Naive thymus-derived CD8-positive, alpha-beta T cell (primary cell): ENCODE measurements at regions not wholly inside any gene's neighbourhood (a gene's known extent, or its start where the extent isn't known, plus 50 kb on each side); places are given as distances from the start of the nearest gene placed in this dataset.

Source experiments
- ATAC-seq, 2 donors: fragments of 150-1000 bp; cut with Tn5 transposase in 1 of 2; sonication (Bioruptor Pico), chemical (Tn5 transposase) in 1 of 2; 1 replicate in 1 of 2; 2 replicates in 1 of 2; pipeline ENCODE4 v1.10.0; 2021; ENCODE audit warnings: mild to moderate bottlenecking in 2 of 2, moderate library complexity in 2 of 2
- POLR2A ChIA-PET: fragments of 350-600 bp; sonication (Branson Sonifier 250); formaldehyde crosslinking; loops from one replicate; lab custom pipeline; 2021; ENCODE audit warnings: antibody characterized with exemption; lab: Charles Lee
- DNase-seq, 10 donors: peaks; one replicate each; pipeline versions ENCODE4 v3.0.0 to v3.0.0-alpha.2; 2020 to 2022
- H3K27ac Mint-ChIP-seq, 10 donors: one replicate each; pipeline ENCODE4 v1.8.0; 2020 to 2022; ENCODE audit warnings: mild to moderate bottlenecking in 10 of 10, mixed read lengths in 10 of 10, moderate library complexity in 4 of 10, inconsistent platforms in 1 of 10
- H3K27me3 Mint-ChIP-seq, 5 donors: one replicate each; pipeline ENCODE4 v1.8.0; 2021 to 2022; ENCODE audit warnings: mixed read lengths in 5 of 5
- H3K36me3 Mint-ChIP-seq, 3 donors: one replicate each; pipeline ENCODE4 v1.8.0; 2020 to 2022; ENCODE audit warnings: mixed read lengths in 3 of 3, mild to moderate bottlenecking in 2 of 3, inconsistent platforms in 1 of 3
- H3K4me1 Mint-ChIP-seq, 4 donors: one replicate each; pipeline ENCODE4 v1.8.0; 2021 to 2022; ENCODE audit warnings: mixed read lengths in 4 of 4
- H3K4me3 Mint-ChIP-seq, 10 donors: one replicate each; pipeline ENCODE4 v1.8.0; 2020 to 2022; ENCODE audit warnings: mild to moderate bottlenecking in 10 of 10, mixed read lengths in 10 of 10, moderate library complexity in 6 of 10, inconsistent platforms in 1 of 10
- H3K9me3 Mint-ChIP-seq, 9 donors: one replicate each; pipeline ENCODE4 v1.8.0; 2020 to 2022; ENCODE audit warnings: mixed read lengths in 9 of 9, mild to moderate bottlenecking in 3 of 9, inconsistent platforms in 1 of 9, moderate library complexity in 1 of 9

DNA sequence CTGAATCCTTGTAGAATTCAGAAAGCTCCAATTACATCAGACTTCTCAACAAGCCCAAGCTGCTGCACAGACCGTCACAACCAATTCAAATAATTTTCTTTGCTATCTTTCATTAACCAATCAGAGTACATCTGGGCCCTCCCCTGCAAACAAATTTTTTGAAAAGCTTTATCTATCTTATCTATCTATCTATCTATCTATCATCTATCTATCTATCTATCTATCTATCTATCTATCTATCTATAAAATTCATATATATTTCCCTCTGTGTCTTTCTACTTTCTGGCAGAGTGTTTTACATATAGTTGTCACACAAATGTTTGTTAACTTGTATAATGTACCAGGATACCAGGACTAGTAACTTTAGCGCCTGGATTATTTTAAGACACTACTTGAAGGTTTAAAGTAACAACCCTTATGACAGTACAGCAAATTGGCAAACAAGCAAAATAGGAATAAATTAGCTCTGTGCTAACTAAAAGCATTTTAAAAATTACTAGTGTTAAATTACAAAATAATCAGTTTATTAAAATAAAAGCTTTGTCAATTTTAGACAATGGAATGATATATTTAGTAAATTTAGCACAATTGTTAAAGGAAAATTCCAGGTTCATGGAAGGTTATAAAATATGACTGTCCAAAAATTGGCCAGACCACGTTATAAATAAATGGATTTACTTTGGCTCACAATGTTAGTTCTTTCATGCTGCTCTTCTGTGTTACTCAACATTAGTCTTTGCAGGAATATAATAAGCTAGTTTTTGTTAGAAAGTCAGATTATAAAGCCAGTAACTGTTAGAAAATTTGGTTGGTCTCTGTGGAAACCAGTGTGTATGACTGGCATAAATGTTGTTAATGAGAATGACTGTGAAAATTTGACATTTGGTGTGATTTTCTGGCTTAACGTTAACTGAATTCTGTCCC is 138.6 kb downstream of the SUCNR1 start:
- H3K27me3 Mint-ChIP-seq: peaks cover 0 to 1% (median 0%) of the 10 kb centered on the region in 5 donors
- H3K9me3 Mint-ChIP-seq: no peaks in the 10 kb centered on the region
- POLR2A ChIA-PET: no interaction called here
- H3K4me3 Mint-ChIP-seq: no peak overlapping the region
- no peaks in the 10 kb centered on the region for H3K36me3 Mint-ChIP-seq
- no peaks in the 10 kb centered on the region for H3K4me1 Mint-ChIP-seq
- H3K27ac Mint-ChIP-seq: no peak overlapping the region
- no peak for DNase-seq
- ATAC-seq: no peak

DNA sequence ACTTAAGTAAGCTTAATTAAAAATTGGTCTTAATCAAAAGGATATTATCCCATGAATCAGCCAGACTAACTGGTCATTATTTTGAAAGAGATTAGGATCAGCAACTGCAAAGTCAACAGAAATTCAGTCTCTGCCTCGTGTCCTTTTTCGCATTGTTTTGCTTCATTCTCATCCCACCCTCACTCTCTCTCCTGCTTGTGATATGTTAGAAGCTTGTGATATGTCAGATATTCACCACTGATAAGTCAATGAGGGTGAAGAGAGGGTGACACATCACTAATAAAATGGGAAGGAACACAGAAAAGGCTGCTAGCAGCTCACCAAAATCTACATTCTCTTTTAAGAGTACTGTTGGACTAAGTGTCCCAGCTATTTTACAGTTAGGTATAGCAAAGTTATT is 146.1 kb downstream of the SUCNR1 start:
- no peak for ATAC-seq
- Mint-ChIP-seq H3K27me3 (peaks cover 0 to 16% (median 4%) of the 10 kb centered on the region in 5 donors), H3K36me3 (peaks cover 0 to 2% (median 0%) of the 10 kb centered on the region in 3 donors), H3K9me3 (no peaks in the 10 kb centered on the region), H3K4me1 (no peaks in the 10 kb centered on the region), H3K4me3 (no peak overlapping the region), H3K27ac (no peak overlapping the region)
- POLR2A ChIA-PET: no interaction called here
- DNase-seq: no peak

DNA sequence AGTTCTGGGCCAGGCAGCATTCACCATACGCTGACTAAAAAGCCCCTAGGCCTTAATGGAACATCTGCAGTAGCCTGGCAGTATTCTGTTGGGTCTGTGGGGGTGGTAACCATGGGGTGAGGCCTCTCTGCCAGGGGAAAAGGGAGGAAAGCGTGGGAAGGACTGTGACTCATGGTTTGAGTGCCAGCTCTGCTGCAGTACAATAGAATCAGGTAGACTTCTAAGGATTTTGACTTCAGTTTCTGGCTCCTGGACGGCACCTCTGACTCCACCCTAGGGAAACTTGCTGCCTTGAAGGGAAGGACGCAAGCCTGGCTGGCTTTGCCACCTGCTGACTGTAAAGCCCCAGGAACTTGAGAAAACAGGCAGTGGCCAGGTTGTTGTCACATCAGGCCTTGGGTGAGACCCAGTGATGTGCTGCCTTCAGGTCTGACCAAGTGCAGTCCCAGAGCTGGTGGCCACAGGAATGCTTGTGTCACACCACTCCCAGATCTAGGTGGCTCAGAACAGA is 148.6 kb downstream of the SUCNR1 start:
- Mint-ChIP-seq H3K9me3 (no peaks in the 10 kb centered on the region), H3K4me3 (no peak overlapping the region), H3K27ac (no peak overlapping the region), H3K36me3 (peaks cover 0 to 2% (median 0%) of the 10 kb centered on the region in 3 donors), H3K4me1 (no peaks in the 10 kb centered on the region), H3K27me3 (peaks cover 0 to 16% (median 6%) of the 10 kb centered on the region in 5 donors)
- POLR2A ChIA-PET: no interaction called here
- DNase-seq: no peak
- ATAC-seq: no peak

GRCh38 chr3:152026033-152026556 is 152.7 kb downstream of the SUCNR1 start:
- no peaks in the 10 kb centered on the region for H3K4me1 Mint-ChIP-seq
- peaks cover 0 to 2% (median 0%) of the 10 kb centered on the region in 3 donors for H3K36me3 Mint-ChIP-seq
- no peak overlapping the region for H3K27ac Mint-ChIP-seq
- ATAC-seq (no peak), DNase-seq (peak in 1 of 10 donors; percentile 1)
- H3K4me3 Mint-ChIP-seq: no peak overlapping the region
- H3K9me3 Mint-ChIP-seq: no peaks in the 10 kb centered on the region
- H3K27me3 Mint-ChIP-seq: peaks cover 0 to 16% (median 3%) of the 10 kb centered on the region in 5 donors
- POLR2A ChIA-PET: no interaction called here

- H3K9me3 Mint-ChIP-seq: peaks cover 0 to 21% (median 8%) of the 10 kb centered on the region in 9 donors
- no peak for DNase-seq
- no peak overlapping the region for H3K27ac Mint-ChIP-seq
- H3K36me3 Mint-ChIP-seq: peaks cover 0 to 9% (median 0%) of the 10 kb centered on the region in 3 donors
- ATAC-seq: no peak
- peaks cover 0 to 1% (median 0%) of the 10 kb centered on the region in 5 donors for H3K27me3 Mint-ChIP-seq
- no peak overlapping the region for H3K4me3 Mint-ChIP-seq
- POLR2A ChIA-PET: no interaction called here
- no peaks in the 10 kb centered on the region for H3K4me1 Mint-ChIP-seq
These were observed 156.9 kb downstream of the SUCNR1 start for GRCh38 chr3:152030320-152030719.

GRCh38 chr3:152031321-152031720 is 157.9 kb downstream of the SUCNR1 start:
- no peaks in the 10 kb centered on the region for H3K4me1 Mint-ChIP-seq
- H3K4me3 Mint-ChIP-seq: no peak overlapping the region

DNA sequence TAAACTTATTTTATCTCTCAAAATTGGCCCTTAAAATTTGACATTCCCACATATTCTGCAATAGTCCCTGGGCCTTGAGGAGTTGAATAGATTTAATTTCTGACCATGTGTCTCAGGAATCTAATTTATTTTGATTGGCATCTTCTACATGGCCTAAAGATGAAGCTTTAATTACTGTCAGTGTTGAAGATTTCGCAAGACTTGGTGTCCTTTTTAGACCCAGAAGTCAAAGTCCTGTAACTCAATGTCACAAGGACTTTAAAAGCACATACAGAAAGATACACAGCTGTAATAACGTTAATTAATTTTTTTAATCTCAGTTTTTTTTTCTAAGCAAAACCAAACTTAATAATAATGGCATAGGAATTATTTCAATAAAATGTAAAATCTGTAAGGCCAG is 163.9 kb downstream of the SUCNR1 start:
- H3K4me1 Mint-ChIP-seq: no peaks in the 10 kb centered on the region
- H3K36me3 Mint-ChIP-seq: peaks cover 0 to 15% (median 0%) of the 10 kb centered on the region in 3 donors
- H3K9me3 Mint-ChIP-seq: peaks cover 0 to 52% (median 10%) of the 10 kb centered on the region in 9 donors
- peaks cover 0 to 4% (median 0%) of the 10 kb centered on the region in 5 donors for H3K27me3 Mint-ChIP-seq
- DNase-seq (no peak), ATAC-seq (no peak)
- H3K4me3 Mint-ChIP-seq: no peak overlapping the region
- POLR2A ChIA-PET: no interaction called here
- no peak overlapping the region for H3K27ac Mint-ChIP-seq

More at GRCh38 chr3:152031321-152031720, 157.9 kb downstream of the SUCNR1 start:
- POLR2A ChIA-PET: interaction anchor here (0.6 kb wide), 1 partner anchor 435 kb away, joined by 4 read pairs; no protein-coding TSS in a partner anchor
- Mint-ChIP-seq H3K9me3 (peaks cover 0 to 31% (median 8%) of the 10 kb centered on the region in 9 donors), H3K36me3 (peaks cover 0 to 11% (median 0%) of the 10 kb centered on the region in 3 donors), H3K27me3 (peaks cover 0 to 1% (median 0%) of the 10 kb centered on the region in 5 donors), H3K27ac (no peak overlapping the region)
- ATAC-seq (no peak), DNase-seq (no peak)

DNA sequence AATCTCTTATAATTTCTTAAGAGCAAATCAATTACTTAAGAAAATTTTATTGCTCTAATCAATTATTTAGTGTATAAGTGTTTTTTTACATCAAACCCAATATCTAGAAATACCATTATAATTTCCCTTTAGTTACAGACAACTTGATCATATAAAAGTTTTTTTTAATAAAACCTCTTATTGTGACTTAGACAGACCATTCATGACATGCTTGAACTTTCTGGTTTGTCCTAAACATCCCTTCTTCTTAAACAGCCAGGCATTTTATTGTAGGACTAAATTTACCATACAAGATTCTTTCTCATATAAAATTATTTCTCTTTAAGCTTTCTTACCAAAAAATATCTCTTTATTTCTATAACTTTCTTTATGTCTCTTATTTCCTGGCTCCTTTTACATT is 164.5 kb downstream of the SUCNR1 start:
- no peak overlapping the region for H3K4me3 Mint-ChIP-seq
- H3K27me3 Mint-ChIP-seq: peaks cover 0 to 4% (median 0%) of the 10 kb centered on the region in 5 donors
- peaks cover 0 to 51% (median 10%) of the 10 kb centered on the region in 9 donors for H3K9me3 Mint-ChIP-seq
- H3K27ac Mint-ChIP-seq: no peak overlapping the region
- H3K36me3 Mint-ChIP-seq: peaks cover 0 to 15% (median 0%) of the 10 kb centered on the region in 3 donors
- no peaks in the 10 kb centered on the region for H3K4me1 Mint-ChIP-seq
- no peak for DNase-seq
- POLR2A ChIA-PET: no interaction called here
- ATAC-seq: no peak

- Mint-ChIP-seq H3K9me3 (peaks cover 0 to 46% (median 10%) of the 10 kb centered on the region in 9 donors), H3K27ac (no peak overlapping the region), H3K27me3 (peaks cover 0 to 4% (median 0%) of the 10 kb centered on the region in 5 donors), H3K36me3 (peaks cover 0 to 15% (median 0%) of the 10 kb centered on the region in 3 donors), H3K4me3 (no peak overlapping the region), H3K4me1 (no peaks in the 10 kb centered on the region)
- POLR2A ChIA-PET: no interaction called here
- ATAC-seq (no peak), DNase-seq (no peak)
These were observed 165.0 kb downstream of the SUCNR1 start for GRCh38 chr3:152038490-152038889.

DNA sequence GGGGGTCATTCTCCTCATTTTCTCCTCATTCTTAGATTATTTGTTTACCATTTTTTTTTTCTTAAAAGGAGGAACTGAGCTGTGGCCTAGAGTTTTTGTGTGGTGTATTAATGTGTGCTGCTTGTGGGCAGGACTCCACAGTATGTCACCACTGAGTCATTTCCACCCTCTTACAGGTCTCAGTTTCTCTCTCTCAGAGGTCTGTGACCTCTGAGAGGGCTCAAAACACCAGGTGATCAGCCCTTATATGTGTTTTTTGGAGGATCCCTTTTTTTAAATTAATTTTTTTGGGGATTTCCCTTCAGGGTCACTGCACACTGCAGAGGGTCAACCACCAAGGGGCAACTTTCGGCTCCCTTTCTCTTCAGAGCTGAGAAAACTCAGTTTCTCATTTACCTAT is 166.4 kb downstream of the SUCNR1 start:
- Mint-ChIP-seq H3K9me3 (peaks cover 0 to 35% (median 9%) of the 10 kb centered on the region in 9 donors), H3K4me1 (no peaks in the 10 kb centered on the region), H3K36me3 (peaks cover 0 to 11% (median 0%) of the 10 kb centered on the region in 3 donors), H3K27ac (no peak overlapping the region), H3K27me3 (peaks cover 0 to 4% (median 3%) of the 10 kb centered on the region in 5 donors), H3K4me3 (no peak overlapping the region)
- DNase-seq (no peak), ATAC-seq (no peak)
- POLR2A ChIA-PET: no interaction called here

- Mint-ChIP-seq H3K4me1 (no peaks in the 10 kb centered on the region), H3K27me3 (peaks cover 0 to 4% (median 3%) of the 10 kb centered on the region in 5 donors), H3K9me3 (peaks cover 0 to 31% (median 5%) of the 10 kb centered on the region in 9 donors), H3K36me3 (peaks cover 0 to 6% (median 0%) of the 10 kb centered on the region in 3 donors), H3K4me3 (no peak overlapping the region), H3K27ac (no peak overlapping the region)
- ATAC-seq (no peak), DNase-seq (no peak)
- POLR2A ChIA-PET: no interaction called here
These were observed 166.9 kb downstream of the SUCNR1 start for GRCh38 chr3:152040319-152040718.

- no peak overlapping the region for H3K4me3 Mint-ChIP-seq
- no peaks in the 10 kb centered on the region for H3K4me1 Mint-ChIP-seq
- no peak for ATAC-seq
- peaks cover 0 to 4% (median 3%) of the 10 kb centered on the region in 5 donors for H3K27me3 Mint-ChIP-seq
- H3K27ac Mint-ChIP-seq: no peak overlapping the region
- POLR2A ChIA-PET: no interaction called here
- no peak for DNase-seq
- H3K9me3 Mint-ChIP-seq: peaks cover 0 to 3% (median 0%) of the 10 kb centered on the region in 9 donors
- no peaks in the 10 kb centered on the region for H3K36me3 Mint-ChIP-seq
These were observed 170.2 kb downstream of the SUCNR1 start for GRCh38 chr3:152043620-152044019.

- DNase-seq: no peak
- Mint-ChIP-seq H3K36me3 (no peaks in the 10 kb centered on the region), H3K4me1 (no peaks in the 10 kb centered on the region), H3K27me3 (peaks cover 0 to 4% (median 3%) of the 10 kb centered on the region in 5 donors), H3K4me3 (no peak overlapping the region), H3K9me3 (no peaks in the 10 kb centered on the region), H3K27ac (no peak overlapping the region)
- POLR2A ChIA-PET: no interaction called here
- no peak for ATAC-seq
These were observed 172.8 kb downstream of the SUCNR1 start for GRCh38 chr3:152046280-152046679.
